Activated CD8-positive, alpha-beta memory T cell treated with anti-CD3 and anti-CD28 coated beads for 1 hour (primary cell): ENCODE measurements at regions not wholly inside any gene's neighbourhood (a gene's known extent, or its start where the extent isn't known, plus 50 kb on each side); places are given as distances from the start of the nearest gene placed in this dataset.
"Not testable (repeated sequence)": the region's sequence is repeated elsewhere in the genome, so short reads cannot be mapped to it uniquely, and the experiment has no call there.

Experiments
- DNase-seq, 2 donors: peaks; one replicate each; pipeline ENCODE4 v3.0.0-alpha.2; 2020; ENCODE audit warnings: low read depth in 1 of 2; ENCODE audit errors: extremely low read depth in 1 of 2

DNA sequence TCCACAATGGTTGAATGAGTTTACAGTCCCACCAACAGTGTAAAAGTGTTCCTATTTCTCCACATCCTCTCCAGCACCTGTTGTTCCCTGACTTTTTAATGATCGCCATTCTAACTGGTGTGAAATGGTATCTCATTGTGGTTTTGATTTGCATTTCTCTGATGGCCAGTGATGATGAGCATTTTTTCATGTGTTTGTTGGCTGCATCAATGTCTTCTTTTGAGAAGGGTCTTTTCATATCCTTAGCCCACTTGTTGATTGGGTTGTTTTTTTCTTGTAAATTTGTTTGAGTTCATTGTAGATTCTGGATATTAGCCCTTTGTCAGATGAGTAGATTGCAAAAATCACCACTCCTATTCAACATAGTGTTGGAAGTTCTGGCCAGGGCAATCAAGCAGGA lies 287.6 kb upstream of the RASGRP1 start:
- DNase-seq, result not testable (repeated sequence)

DNA sequence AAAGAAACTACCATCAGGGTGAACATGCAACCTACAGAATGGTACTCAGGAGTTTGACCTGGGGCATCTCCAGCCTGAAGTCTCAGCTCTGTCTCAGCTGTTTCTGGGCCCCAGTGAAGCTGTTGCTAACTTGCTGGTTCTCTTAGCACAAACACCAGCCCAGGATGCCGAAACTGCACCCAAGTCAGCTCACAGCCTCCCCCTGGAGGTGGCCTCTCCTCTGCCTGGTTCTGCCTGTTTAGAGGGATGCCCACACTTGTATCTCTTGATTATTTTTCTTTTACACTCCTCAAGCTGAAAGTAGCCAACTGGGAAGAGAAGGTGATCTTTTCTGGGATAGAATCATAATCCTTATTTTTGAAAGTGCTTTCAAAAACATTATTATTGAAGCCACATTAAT lies 289.0 kb upstream of the RASGRP1 start:
- DNase-seq, result no peak

DNA sequence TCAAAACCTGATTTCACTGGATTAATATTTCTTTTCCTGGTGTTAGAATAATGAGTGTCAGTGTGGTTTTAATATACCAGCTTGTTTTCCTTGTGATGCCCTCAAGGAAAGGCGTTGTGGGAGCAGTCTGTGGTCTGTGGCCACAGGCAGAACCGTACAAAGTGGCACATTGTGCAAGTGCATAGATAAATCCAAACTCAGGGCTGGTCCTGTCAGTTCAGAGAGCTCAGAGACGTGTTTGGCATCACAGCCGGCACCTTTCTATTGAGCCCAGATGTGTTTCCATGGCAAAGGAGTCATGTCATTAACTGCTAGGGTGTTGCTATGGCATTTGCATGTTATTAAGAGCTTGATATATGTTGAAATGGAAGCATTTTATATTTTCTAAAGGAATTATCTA lies 289.9 kb upstream of the RASGRP1 start:
- no peak for DNase-seq

DNA sequence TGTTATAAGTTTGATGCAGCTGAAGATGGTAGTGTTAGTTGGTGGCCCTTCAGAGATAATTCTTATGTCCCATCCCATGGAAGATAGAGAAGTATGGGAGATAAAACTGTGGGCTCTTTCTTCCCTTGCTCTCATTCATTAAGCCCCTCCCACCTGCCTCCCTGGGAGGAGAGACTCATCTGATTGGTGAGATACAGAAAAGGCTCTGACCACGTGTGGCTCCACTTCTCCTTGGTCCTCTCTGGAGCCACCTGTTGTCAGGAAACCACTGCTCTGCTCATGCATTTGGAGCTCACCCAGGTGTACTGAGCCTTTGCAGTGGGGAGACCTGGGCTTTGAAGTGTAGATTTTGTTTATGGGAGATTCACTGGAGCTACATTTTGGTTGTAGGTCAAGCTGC lies 293.2 kb upstream of the RASGRP1 start:
- no peak for DNase-seq

DNA sequence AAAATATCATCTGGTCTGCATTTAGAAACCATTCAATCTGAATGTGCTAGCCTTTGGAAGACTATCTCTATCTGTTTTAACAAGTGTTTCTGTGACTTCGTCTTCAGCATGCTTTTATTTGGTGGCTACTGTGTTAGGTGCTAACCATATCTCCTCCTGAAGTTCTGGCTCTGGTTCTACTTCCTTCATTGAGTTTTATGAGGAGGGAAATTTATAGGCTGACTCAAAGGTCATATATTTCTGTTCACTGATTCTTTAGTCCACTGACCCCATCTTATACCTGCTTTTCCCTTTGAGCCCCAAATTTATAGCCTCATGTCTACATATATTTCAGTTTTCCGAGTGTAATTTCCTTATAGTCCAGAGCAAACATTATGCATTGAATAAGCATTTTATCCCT lies 295.0 kb upstream of the RASGRP1 start:
- no peak for DNase-seq

DNA sequence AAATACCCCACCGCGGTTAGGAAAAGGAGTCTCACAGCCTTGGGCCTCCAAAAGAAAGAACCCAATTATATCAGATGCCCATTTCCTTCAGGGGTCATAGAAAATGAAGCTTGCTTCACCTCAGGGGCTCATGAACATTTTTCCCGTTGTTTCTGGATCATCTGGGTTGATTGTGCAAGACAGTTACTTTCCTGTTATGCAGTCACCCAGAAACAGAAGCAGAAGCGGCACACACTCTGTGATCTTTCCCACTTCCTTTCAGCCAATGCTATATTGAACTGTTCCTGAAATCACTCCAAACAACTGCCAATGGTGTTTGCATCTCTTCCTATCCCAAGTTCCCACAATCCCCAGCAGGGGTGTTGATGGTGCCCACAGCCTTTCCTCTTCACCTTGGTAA lies 295.6 kb upstream of the RASGRP1 start:
- DNase-seq, result no peak

DNA sequence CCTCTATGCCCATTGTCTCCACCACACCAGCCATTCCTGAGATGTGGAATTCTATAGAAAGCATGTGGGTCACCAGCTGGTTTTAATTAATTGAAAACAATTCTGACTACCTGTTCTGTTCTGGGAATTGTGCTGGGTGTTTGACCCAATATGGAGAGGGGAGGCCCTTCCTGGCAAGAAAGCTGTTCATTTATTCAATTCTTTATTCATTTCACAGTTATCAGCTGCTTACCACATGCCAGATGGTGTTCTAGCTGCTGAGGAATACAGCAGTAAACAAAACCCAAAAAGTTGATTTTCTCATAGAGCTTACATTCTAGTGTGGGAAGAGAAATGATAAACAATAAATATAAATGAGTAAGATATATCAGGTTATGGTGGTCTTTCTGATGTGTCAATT lies 296.1 kb upstream of the RASGRP1 start:
- DNase-seq, result no peak

DNA sequence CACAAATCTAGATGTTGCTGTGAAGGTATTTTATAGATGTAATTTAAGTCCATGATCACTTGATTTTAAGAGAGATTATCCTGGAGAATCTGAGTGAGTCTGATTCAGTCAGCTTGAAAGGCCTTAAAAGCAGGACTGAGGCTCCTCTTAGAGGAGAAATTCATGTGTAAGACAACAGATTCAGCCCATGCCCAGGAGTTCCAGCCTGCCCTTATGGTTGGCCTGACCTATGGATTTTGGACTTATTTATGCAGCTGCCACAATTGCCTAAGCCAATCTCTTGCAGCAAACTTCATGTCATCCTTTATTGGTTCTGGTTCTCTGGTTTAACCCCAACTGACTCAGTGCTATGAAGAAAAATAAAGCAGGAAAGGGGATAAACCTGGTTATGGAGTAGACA lies 296.5 kb upstream of the RASGRP1 start:
- no peak for DNase-seq

DNA sequence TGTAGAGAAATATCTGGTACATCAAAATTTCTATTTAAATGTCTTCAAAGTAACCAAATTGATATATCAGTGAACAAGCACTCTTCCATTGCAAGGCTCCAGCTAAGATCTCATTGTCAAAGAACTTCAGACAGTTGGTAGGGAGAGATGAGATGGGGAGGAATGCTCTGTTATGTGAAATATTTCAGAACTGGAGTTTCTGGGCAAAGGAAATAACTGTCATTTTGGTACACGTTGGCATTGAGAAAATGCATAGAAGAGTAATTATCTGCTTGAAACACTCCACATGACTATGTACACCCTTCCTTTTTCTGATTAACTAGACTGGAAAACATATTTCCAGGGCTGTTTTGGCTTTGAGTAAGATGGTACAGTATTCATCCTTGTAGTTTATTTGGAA lies 297.5 kb upstream of the RASGRP1 start:
- DNase-seq, result no peak

DNA sequence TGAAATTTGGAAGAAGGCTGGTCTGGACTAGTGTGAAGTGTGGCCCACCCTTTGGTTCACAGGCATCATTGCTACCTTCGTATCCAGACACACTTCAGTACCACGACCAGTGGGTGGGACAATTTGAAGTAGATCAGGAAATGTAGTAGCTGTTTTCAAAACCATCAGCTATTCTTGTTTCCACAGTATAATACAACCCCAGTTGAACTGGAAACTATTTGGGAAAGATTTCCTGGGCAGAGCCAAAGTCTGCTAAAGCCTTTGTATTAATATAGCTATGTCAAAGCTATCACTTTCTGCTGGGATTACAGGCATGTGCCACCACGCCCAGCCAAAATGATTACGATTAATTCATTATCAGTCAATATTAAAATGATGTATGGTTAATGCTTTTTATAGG lies 298.8 kb upstream of the RASGRP1 start:
- DNase-seq, result no peak

DNA sequence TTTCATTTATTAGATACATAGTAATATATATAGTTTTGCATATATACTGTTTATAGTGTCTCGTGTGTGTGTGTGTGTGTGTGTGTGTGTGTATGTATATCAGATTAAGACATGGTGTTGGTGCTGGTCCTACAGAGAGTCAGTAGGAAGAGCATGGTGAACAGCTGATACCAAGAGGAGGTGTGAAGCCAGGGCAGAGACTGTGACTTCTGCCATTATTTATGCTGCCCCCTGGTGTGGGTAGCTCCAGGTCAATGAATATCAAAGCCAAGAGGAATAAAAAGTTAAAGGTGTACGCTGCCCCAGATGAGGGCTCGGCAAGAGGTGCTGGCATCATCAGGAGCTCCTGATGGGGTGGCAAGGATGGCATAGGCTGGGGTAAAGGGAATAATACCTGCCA lies 299.5 kb upstream of the RASGRP1 start:
- no peak for DNase-seq

DNA sequence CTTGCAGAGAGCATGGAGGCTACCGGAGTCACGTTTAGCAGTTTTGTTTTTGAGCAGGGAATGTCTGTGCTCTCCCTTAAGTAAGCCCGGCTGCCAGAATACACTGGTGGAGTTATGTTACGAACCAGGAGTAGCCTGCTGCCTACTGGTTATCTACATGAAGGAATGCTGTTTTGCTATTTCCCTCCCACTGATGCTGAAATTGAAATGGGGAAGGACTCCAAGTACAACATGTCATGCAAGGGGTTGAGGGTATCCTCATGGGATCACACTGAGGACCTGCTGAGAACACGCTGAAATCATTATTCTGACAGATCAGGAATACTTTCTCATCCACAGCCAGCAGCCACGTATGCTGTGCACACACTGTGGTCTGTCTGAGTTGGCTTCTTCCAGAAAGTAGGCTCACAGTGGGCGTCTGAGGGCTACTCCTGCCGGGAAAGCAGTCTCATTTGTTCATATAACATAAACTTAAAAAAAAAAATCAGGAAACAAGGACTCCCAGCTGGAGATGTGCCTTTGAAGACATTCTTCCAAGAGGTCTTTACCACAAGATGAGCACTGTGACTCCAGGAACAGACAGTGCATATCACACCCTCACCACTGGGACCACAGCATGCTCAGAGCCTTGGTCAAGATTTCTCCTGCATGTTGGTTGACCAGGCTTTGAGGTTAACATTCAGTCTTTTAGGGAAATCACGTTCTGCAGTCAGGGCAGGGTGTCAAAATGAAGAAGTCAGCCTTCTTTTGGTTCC lies 300.4 kb upstream of the RASGRP1 start:
- no peak for DNase-seq

DNA sequence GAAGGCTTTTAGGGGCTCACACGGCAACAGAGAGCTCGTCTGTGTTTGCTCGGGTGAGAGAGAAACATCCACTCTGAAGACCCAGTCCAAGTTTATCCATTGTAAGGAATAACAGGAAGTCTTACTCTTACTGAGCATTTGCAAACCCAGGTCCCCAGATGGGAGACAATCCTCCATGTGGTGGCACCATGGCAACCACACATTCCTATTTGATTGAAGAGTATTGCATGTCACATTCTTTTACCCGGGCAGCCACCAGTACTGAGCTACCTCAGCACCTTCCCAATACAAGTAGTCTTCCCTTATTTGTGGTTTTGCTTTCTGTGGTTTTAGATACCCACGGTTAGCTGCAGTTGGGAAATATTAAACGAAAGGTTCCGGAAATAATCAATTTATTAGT lies 302.9 kb upstream of the RASGRP1 start:
- no peak for DNase-seq

DNA sequence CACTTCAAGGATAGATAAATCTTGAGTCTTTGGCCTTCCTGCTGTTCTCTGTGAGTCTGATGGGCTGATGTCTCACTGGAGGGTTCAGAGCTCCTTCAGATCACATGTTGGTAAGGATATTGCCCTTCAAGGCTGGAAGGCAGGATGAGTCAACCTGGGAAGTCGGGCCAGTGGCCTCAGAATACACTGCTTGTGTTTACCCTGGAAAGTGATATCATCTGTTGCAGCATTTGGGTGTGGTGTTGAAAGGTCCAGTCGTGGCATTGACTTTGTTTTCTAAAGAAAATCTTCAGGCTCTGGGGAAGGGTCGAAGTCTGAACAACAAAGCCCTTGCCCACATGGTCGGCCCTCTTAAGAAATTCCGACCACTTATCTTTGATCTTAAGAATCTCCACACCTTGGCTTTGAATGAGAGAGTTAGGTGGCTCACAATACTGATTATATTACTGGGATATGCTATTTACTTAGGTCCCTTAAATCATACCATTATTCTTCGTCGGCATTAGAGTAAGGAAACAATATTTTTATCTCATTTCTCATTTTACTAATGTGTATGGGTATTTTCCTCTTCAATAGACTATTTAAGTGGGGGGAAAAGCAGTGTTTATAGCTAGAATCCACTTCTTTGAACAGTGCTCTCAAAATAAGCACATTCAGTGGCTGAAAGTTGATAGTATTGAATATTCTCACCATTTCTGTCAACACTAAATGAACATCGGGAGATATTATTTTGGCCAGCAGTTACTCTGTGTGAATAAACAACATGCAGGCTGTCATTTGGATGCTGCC lies 303.9 kb upstream of the RASGRP1 start:
- no peak for DNase-seq

DNA sequence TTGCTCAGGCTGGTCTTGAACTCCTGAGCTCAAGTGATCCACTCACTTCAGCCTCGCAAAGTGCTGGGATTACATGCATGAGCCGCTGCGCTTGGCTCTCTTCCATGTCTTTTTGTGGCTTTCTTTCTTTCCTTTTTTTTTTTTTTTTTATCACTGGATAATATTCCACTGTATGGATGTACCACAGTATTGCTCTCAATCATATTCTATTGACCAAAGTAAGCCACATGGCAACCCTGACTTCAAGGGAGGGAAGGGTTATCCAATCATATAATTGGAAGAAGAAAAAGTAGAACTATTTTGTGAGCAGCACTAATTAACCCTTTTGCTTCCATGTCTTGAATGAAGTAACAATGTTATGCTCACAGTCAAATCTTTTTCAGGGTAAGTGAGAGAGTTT lies 307.0 kb upstream of the RASGRP1 start:
- no peak for DNase-seq

DNA sequence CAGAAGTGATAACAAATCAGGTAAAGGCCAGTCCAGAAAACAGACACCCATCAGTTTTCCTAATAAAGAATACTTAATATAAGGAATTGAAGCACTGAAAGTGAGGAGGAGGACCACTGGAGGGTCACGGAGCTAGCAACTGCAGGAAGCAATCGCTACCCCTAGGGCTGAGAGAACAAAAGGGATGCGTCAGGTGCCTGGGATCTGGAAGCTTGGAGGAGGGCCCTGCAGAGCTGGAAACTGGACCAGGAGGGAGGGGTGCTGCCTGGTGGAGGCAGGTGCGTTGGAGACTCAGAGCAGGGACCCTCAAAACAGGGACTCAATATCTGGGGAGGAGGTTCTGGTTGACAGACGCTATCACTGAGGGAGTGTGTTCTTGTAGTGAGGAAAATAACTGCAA lies 308.1 kb upstream of the RASGRP1 start:
- DNase-seq, result no peak

DNA sequence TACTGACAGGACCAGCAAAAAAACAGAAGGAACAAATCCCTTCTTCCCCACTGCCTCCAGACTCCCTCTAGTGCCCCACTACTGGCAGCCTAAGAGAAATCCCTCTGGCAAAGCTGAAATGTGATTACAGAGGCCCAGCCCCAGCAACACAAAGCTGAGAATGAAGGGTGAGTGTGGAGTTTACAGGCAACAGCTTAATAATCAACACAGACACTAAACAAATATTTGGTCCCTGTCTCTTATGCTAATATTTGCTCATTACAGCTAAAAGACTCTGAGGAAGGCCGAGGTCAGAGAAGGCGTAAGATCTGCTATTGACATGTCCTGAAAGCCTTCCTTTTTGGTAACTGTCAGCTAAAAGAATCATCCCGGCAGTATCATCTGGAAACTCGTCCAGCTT lies 308.5 kb upstream of the RASGRP1 start:
- DNase-seq, result no peak

DNA sequence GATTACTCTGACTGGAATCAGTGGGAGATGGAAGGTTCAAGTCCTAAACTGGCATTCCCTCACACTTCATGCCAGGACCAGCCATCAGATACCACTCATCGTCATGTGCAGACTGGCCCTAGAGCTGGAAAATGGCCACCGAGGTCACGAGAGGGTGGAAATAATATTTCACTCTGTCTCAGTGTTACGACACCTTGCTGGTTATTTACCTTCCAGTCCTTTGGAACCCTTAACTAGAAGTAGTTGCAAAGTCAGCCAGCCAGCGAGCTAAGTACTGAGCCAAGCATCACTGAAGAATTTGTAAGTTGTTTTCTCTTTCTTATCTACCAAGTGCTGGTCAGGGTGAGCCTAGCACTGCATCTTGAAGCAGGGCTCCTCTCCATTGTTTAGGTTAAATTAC lies 309.9 kb upstream of the RASGRP1 start:
- no peak for DNase-seq

DNA sequence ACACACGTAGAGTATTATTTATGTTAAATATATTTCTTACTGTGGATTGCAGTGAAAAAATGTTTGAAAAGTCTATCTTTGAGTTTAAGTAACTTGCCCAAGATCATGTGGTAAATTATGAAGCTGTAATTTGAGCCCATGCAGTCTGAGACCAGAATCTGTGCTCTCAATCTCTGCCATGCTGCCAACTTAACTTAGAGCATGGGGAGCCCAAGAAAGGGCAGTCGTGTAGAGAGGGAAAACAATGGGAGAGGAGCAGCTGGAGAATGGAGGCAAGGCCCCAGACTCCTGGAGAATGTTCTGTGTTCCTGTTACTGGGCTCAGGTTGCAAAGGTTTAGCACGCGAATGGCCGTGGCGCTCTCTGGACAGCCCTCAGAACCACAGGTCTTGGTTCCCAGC lies 311.6 kb upstream of the RASGRP1 start:
- DNase-seq, result no peak

DNA sequence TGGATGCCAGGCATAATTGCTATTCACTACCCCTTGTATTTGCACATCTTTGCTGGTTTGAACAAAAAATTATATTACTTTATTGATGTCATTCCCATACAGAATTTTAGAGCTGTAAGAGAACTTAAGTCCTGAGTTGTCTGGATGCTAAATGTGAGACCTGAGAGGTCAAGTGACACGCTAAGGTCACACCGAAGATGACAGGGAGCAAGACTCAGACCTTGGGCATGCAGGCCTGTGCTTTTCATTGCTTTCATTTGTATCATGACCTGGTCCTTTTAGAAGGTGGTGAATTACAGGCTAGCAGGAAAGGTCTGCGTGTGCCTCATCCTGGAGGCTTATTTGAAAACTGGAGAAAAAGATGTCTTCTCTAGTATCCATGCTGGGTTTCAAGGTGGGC lies 312.0 kb upstream of the RASGRP1 start:
- no peak for DNase-seq

DNA sequence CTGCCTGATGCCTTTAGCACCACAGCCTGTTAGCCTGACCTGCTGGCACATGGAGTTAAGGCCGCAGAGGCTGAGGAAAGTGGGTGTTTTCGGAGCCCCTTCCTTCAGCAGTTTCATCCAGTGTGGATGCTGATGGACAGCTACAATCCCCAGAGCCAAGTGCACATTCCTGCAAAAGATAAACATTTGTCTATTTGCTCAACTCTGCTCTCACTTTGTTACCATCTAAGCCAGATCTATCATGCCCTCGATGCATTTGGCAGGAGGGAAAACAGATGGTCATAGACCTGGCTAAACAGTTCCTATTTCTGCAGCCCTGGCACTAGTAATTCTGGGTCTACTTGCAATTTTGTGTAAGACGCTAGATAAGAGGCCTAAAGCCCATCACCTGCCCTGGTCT lies 312.9 kb upstream of the RASGRP1 start:
- no peak for DNase-seq

DNA sequence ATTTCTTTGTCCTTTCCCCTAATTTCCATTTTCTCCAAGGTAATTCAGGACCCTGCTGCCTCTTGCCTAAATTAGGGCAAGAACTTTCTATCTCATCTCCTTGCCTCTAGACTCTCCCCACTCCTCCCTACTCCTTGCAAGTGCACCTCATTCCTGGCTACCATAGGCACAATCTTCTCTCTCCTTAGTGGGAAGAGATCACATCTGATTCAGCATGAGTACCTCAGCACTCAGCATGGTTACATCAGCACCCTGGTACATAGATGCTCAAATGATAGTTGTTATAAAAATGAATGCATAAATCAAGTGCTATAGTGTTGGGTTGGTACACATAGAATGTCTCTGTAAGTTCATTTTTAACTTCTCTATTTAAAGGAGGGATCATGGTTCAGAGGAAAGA lies 313.4 kb upstream of the RASGRP1 start:
- no peak for DNase-seq

DNA sequence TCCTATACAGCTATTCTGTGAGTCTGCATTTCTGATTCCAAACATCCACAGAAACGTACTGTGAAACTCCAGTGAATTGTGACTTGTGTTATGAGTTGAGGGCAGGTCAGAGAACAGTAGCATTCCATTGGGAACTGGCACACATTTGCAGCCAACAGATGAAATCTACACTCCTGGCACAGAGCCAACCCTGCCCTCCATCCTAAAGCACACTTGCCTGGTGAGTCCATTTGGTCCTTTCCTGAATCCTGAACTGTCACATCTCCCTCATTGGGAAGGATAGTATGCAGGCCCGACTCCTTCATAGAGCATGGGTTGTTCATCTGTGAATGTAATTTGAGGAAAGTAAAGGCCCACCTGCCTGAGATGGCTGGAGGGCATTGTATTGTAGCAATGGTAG lies 314.3 kb upstream of the RASGRP1 start:
- no peak for DNase-seq
